H9 (cell line): ENCODE measurements at regions not wholly inside any gene's neighbourhood (a gene's known extent, or its start where the extent isn't known, plus 50 kb on each side); places are given as distances from the start of the nearest gene placed in this dataset.

ENCODE experiments used
- DNase-seq: peaks from one replicate; pipeline ENCODE4 v3.0.0-alpha.2; 2017
- H2AFZ ChIP-seq: one replicate; pipeline ENCODE4 v1.6.1; 2013; ENCODE audit warnings: mild to moderate bottlenecking, low read length, control low read depth, moderate library complexity
- H2AK5ac ChIP-seq: 2 replicates; pipeline ENCODE4 v1.6.1; 2013; ENCODE audit warnings: low read length, control low read depth, mixed read lengths; ENCODE audit not compliant: insufficient read length
- H2BK120ac ChIP-seq: one replicate; pipeline ENCODE4 v1.6.1; 2013; ENCODE audit warnings: low read depth, mild to moderate bottlenecking, low read length, control low read depth, inconsistent platforms; ENCODE audit not compliant: poor library complexity, severe bottlenecking
- H2BK12ac ChIP-seq: 2 replicates; pipeline ENCODE4 v1.6.1; 2013; ENCODE audit warnings: low read length, control low read depth, mixed read lengths, low read depth; ENCODE audit not compliant: insufficient read length
- H2BK15ac ChIP-seq: 2 replicates; pipeline ENCODE4 v1.6.1; 2013; ENCODE audit warnings: low read depth, low read length, control low read depth
- H2BK20ac ChIP-seq: one replicate; pipeline ENCODE4 v1.6.1; 2013; ENCODE audit warnings: low read depth, mild to moderate bottlenecking, low read length, control low read depth, inconsistent platforms; ENCODE audit not compliant: poor library complexity, severe bottlenecking
- H2BK5ac ChIP-seq: 2 replicates; pipeline ENCODE4 v1.6.1; 2013; ENCODE audit warnings: low read length, control low read depth, mixed read lengths; ENCODE audit not compliant: insufficient read length
- H3K14ac ChIP-seq: 2 replicates; pipeline ENCODE4 v1.6.1; 2013; ENCODE audit warnings: low read length, control low read depth; ENCODE audit not compliant: insufficient read depth
- H3K18ac ChIP-seq: 2 replicates; pipeline ENCODE4 v1.6.1; 2013; ENCODE audit warnings: low read depth, mild to moderate bottlenecking, mixed read lengths, low read length, control low read depth; ENCODE audit not compliant: insufficient read length
- H3K23ac ChIP-seq: 2 replicates; pipeline ENCODE4 v1.6.1; 2013; ENCODE audit warnings: low read length, control low read depth, mixed read lengths, low read depth; ENCODE audit not compliant: insufficient read length
- H3K23me2 ChIP-seq: 2 replicates; pipeline ENCODE4 v1.6.1; 2013; ENCODE audit warnings: low read depth, mild to moderate bottlenecking, mixed read lengths, low read length, control low read depth; ENCODE audit not compliant: insufficient read length, poor library complexity, severe bottlenecking
- H3K27ac ChIP-seq: 2 replicates; pipeline ENCODE4 v1.5.1; 2013; ENCODE audit warnings: low read length, control low read depth, mixed read lengths, low read depth; ENCODE audit not compliant: insufficient read length
- H3K27me3 ChIP-seq: 2 replicates; pipeline ENCODE4 v1.6.1; 2013; ENCODE audit warnings: low read length, control low read depth, inconsistent platforms; ENCODE audit not compliant: insufficient read depth
- H3K4ac ChIP-seq: 2 replicates; pipeline ENCODE4 v1.6.1; 2013; ENCODE audit warnings: low read depth, mild to moderate bottlenecking, control low read depth, inconsistent platforms, low read length, moderate library complexity
- H3K4me1 ChIP-seq: 2 replicates; pipeline ENCODE4 v1.6.1; 2013; ENCODE audit warnings: low read length, control low read depth, inconsistent platforms; ENCODE audit not compliant: insufficient read depth
- H3K4me2 ChIP-seq: 2 replicates; pipeline ENCODE4 v1.6.1; 2013; ENCODE audit warnings: low read length, control low read depth, mixed read lengths; ENCODE audit not compliant: insufficient read length, insufficient read depth
- H3K56ac ChIP-seq: 2 replicates; pipeline ENCODE4 v1.6.1; 2013; ENCODE audit warnings: low read depth, mild to moderate bottlenecking, mixed read lengths, low read length, control low read depth; ENCODE audit not compliant: insufficient read length
- H3K79me1 ChIP-seq: 2 replicates; pipeline ENCODE4 v1.6.1; 2013; ENCODE audit warnings: low read depth, mild to moderate bottlenecking, moderate library complexity, low read length, control low read depth, inconsistent platforms; ENCODE audit not compliant: insufficient read depth, poor library complexity, severe bottlenecking
- H3K79me2 ChIP-seq: 2 replicates; pipeline ENCODE4 v1.6.1; 2013; ENCODE audit warnings: low read length, control low read depth, inconsistent platforms; ENCODE audit not compliant: insufficient read depth
- H3K9ac ChIP-seq: 2 replicates; pipeline ENCODE4 v1.6.1; 2013; ENCODE audit warnings: low read length, control low read depth, mixed read lengths; ENCODE audit not compliant: insufficient read length; ENCODE audit errors: extremely low read depth
- H3K9me3 ChIP-seq: one replicate; pipeline ENCODE4 v1.6.1; 2013; ENCODE audit warnings: low read depth, low read length, inconsistent platforms; ENCODE audit not compliant: control insufficient read depth
- H3T11ph ChIP-seq: one replicate; pipeline ENCODE4 v1.6.1; 2013; ENCODE audit warnings: mild to moderate bottlenecking, low read length, control low read depth, inconsistent platforms
- H4K20me1 ChIP-seq: one replicate; pipeline ENCODE4 v1.6.1; 2013; ENCODE audit not compliant: control insufficient read depth, insufficient read length, insufficient read depth
- H4K5ac ChIP-seq: 2 replicates; pipeline ENCODE4 v1.6.1; 2013; ENCODE audit warnings: low read depth, mild to moderate bottlenecking, mixed read lengths, low read length, control low read depth; ENCODE audit not compliant: insufficient read length
- H4K8ac ChIP-seq: replicated peaks from 2 replicates; pipeline ENCODE4 v1.6.1; 2013; ENCODE audit warnings: low read length, control low read depth, mixed read lengths, low read depth; ENCODE audit not compliant: insufficient read length
- H4K91ac ChIP-seq: 2 replicates; pipeline ENCODE4 v1.6.1; 2013; ENCODE audit warnings: low read depth, mild to moderate bottlenecking, moderate library complexity, mixed read lengths, low read length, control low read depth; ENCODE audit not compliant: insufficient read length
- H3K27ac Mint-ChIP-seq, 3 experiments: 2 replicates in 2 of 3; 3 replicates in 1 of 3; pipeline ENCODE4 v1.8.0; 2020 to 2021; ENCODE audit warnings: mixed read lengths in 3 of 3, mild to moderate bottlenecking in 1 of 3, moderate library complexity in 1 of 3
- H3K27me3 Mint-ChIP-seq: 2 replicates; pipeline ENCODE4 v1.8.0; 2021; ENCODE audit warnings: low read depth, mild to moderate bottlenecking, moderate library complexity, mixed read lengths
- H3K36me3 Mint-ChIP-seq, 3 experiments: 2 replicates in 2 of 3; 3 replicates in 1 of 3; pipeline ENCODE4 v1.8.0; 2020 to 2021; ENCODE audit warnings: low read depth in 3 of 3, mixed read lengths in 3 of 3; ENCODE audit not compliant: insufficient read depth in 1 of 3
- H3K4me1 Mint-ChIP-seq, 2 experiments: 2 replicates each; pipeline ENCODE4 v1.8.0; 2020; ENCODE audit warnings: mixed read lengths in 2 of 2
- H3K4me3 Mint-ChIP-seq, 2 experiments: 2 replicates in 1 of 2; 3 replicates in 1 of 2; pipeline ENCODE4 v1.8.0; 2020 to 2021; ENCODE audit warnings: mild to moderate bottlenecking in 2 of 2, mixed read lengths in 2 of 2, moderate library complexity in 1 of 2
- H3K9me3 Mint-ChIP-seq, 2 experiments: 2 replicates in 1 of 2; 3 replicates in 1 of 2; pipeline ENCODE4 v1.8.0; 2020; ENCODE audit warnings: mild to moderate bottlenecking in 2 of 2, mixed read lengths in 2 of 2, moderate library complexity in 1 of 2
- WGBS: extraction: QIAGEN DNeasy Blood & Tissue Kit; methylation state at CpG from one replicate; pipeline ENCODE4 v1.1.7; 2013; ENCODE audit warnings: missing lambda C conversion rate, low lambda C conversion rate, mixed read lengths; ENCODE audit not compliant: insufficient read length; ENCODE audit errors: extremely low coverage; 5-methylcytosine and 5-hydroxymethylcytosine counted together
- TF ChIP-seq, protein P1 (sequence below): fragments of 200-600 bp; sonication (generic); conservative IDR thresholded peaks from 3 replicates; pipeline ENCODE4 v1.8.0; 2021; ENCODE audit warnings: antibody characterized with exemption, mild to moderate bottlenecking

DNA sequence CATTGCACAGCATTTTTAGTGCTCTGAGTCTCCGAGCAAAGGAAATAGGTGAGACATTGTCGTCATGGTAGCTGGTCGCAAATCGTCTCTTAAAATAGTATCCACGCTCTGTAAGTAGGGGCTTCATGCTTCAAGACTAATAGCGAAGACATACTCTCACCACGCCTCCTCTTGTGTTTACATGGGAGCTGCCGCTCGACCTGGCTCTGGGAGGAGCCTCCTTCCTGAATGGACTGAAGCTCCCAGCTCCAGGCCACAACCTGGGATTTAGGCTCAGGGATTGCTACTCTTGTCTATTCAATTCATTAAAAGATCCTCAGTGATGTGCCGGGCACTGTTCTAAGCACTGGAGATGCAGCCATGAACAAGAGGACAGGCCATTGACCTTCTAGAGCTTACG is 196.1 kb upstream of the GALNT17 start:
- Histone ChIP-seq H3K9me3 (no peaks in the 10 kb centered on the region), H3T11ph (no peak overlapping the region), H2BK120ac (no peak overlapping the region), H4K5ac (no peak overlapping the region), H3K27ac (no peak overlapping the region), H3K14ac (no peak overlapping the region), H3K4me1 (no peaks in the 10 kb centered on the region), H2AK5ac (no peak overlapping the region), H3K18ac (no peak overlapping the region), H3K4ac (no peak overlapping the region), H3K27me3 (no peaks in the 10 kb centered on the region), H3K9ac (no peak overlapping the region), H4K91ac (no peak overlapping the region), H4K20me1 (no peaks in the 10 kb centered on the region), H2AFZ (no peak overlapping the region), H2BK12ac (no peak overlapping the region), H2BK20ac (no peak overlapping the region), H4K8ac (no peak overlapping the region), H3K4me2 (no peak overlapping the region), H3K79me2 (no peaks in the 10 kb centered on the region), H3K79me1 (no peaks in the 10 kb centered on the region), H3K23ac (no peak overlapping the region), H3K56ac (no peak overlapping the region), H2BK5ac (no peak overlapping the region), H2BK15ac (no peak overlapping the region), H3K23me2 (no peaks in the 10 kb centered on the region)
- no peak overlapping the region for H3K27ac Mint-ChIP-seq
- TF ChIP-seq, protein P1, sequence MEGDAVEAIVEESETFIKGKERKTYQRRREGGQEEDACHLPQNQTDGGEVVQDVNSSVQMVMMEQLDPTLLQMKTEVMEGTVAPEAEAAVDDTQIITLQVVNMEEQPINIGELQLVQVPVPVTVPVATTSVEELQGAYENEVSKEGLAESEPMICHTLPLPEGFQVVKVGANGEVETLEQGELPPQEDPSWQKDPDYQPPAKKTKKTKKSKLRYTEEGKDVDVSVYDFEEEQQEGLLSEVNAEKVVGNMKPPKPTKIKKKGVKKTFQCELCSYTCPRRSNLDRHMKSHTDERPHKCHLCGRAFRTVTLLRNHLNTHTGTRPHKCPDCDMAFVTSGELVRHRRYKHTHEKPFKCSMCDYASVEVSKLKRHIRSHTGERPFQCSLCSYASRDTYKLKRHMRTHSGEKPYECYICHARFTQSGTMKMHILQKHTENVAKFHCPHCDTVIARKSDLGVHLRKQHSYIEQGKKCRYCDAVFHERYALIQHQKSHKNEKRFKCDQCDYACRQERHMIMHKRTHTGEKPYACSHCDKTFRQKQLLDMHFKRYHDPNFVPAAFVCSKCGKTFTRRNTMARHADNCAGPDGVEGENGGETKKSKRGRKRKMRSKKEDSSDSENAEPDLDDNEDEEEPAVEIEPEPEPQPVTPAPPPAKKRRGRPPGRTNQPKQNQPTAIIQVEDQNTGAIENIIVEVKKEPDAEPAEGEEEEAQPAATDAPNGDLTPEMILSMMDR: no peak
- peaks cover 0 to 4% (median 0%) of the 10 kb centered on the region in 3 experiments; a peak in 1 of 7 replicates for H3K36me3 Mint-ChIP-seq
- H3K27me3 Mint-ChIP-seq: peaks cover 2% of the 10 kb centered on the region; the same call in 1 of the 2 replicates
- peaks cover 2 to 17% of the 10 kb centered on the region in 2 experiments for H3K4me1 Mint-ChIP-seq
- WGBS: no CpG with 5 or more reads among the region's 11 CpGs
- no peak for DNase-seq
- no peak overlapping the region for H3K4me3 Mint-ChIP-seq
- H3K9me3 Mint-ChIP-seq: no peaks in the 10 kb centered on the region
